Bronchial epithelial cell (primary cell): ENCODE measurements at regions not wholly inside any gene's neighbourhood (a gene's known extent, or its start where the extent isn't known, plus 50 kb on each side); places are given as distances from the start of the nearest gene placed in this dataset.
"Not testable (repeated sequence)": the region's sequence is repeated elsewhere in the genome, so short reads cannot be mapped to it uniquely, and the experiment has no call there.

Experiments
- DNase-seq: peaks from one replicate; pipeline ENCODE4 v3.0.0-alpha.2; 2010; ENCODE audit warnings: low read depth
- FAIRE-seq: peaks from 2 replicates; lab custom pipeline; 2011; peaks lifted over from hg19 to GRCh38; lab: Jason Lieb, UNC
- H3K27me3 ChIP-seq: 2 replicates; pipeline ENCODE4 v1.5.1; 2011; ENCODE audit warnings: low read length; ENCODE audit not compliant: control insufficient read depth, insufficient read depth
- H3K36me3 ChIP-seq: 2 replicates; pipeline ENCODE4 v1.5.1; 2011; ENCODE audit warnings: low read length; ENCODE audit not compliant: control insufficient read depth, insufficient read depth
- H3K4me3 ChIP-seq: 2 replicates; pipeline ENCODE4 v1.5.1; 2011; ENCODE audit warnings: mild to moderate bottlenecking, low read depth, low read length, control low read depth
- CTCF ChIP-seq: IDR thresholded peaks from 2 replicates; pipeline ENCODE4 v1.5.1; 2011; ENCODE audit warnings: mild to moderate bottlenecking, moderate library complexity, low read length, control low read depth, inconsistent platforms; ENCODE audit not compliant: insufficient read depth, severe bottlenecking

- Histone ChIP-seq H3K27me3 (peaks cover 3% of the 10 kb centered on the region), H3K4me3 (no peak overlapping the region), H3K36me3 (no peaks in the 10 kb centered on the region)
- FAIRE-seq (peak; percentile 47), DNase-seq (no peak)
- TF ChIP-seq CTCF = no peak
These were observed 92.9 kb downstream of the NPIPB11 start for GRCh38 chr16:29313559-29314048.

- TF ChIP-seq CTCF = no peak
- Histone ChIP-seq H3K4me3 (no peak overlapping the region), H3K27me3 (peaks cover 3% of the 10 kb centered on the region), H3K36me3 (no peaks in the 10 kb centered on the region)
- FAIRE-seq = no peak
- DNase-seq = no peak
These were observed 93.5 kb downstream of the NPIPB11 start for GRCh38 chr16:29312835-29313558.

GRCh38 chr16:29312345-29312675 is 94.2 kb downstream of the NPIPB11 start:
- FAIRE-seq = peak; percentile 83
- not testable (repeated sequence) for DNase-seq, H3K27me3 ChIP-seq, H3K4me3 ChIP-seq, H3K36me3 ChIP-seq

GRCh38 chr16:29311461-29312344 is 94.8 kb downstream of the NPIPB11 start:
- H3K4me3 ChIP-seq = no peak overlapping the region
- TF ChIP-seq CTCF = no peak
- FAIRE-seq (no peak), DNase-seq (no peak)
- peaks cover 1% of the 10 kb centered on the region for H3K27me3 ChIP-seq
- H3K36me3 ChIP-seq = no peaks in the 10 kb centered on the region

GRCh38 chr16:29310852-29311314 is 95.6 kb downstream of the NPIPB11 start:
- no peaks in the 10 kb centered on the region for H3K27me3 ChIP-seq
- TF ChIP-seq CTCF = no peak
- no peak overlapping the region for H3K4me3 ChIP-seq
- FAIRE-seq (no peak), DNase-seq (no peak)
- H3K36me3 ChIP-seq = no peaks in the 10 kb centered on the region

GRCh38 chr16:29310243-29310642 is 96.3 kb downstream of the NPIPB11 start:
- not testable (repeated sequence) for FAIRE-seq, H3K27me3 ChIP-seq, DNase-seq, H3K36me3 ChIP-seq, H3K4me3 ChIP-seq

- not testable (repeated sequence) for DNase-seq, H3K4me3 ChIP-seq, H3K27me3 ChIP-seq, FAIRE-seq, H3K36me3 ChIP-seq
These were observed 96.9 kb downstream of the NPIPB11 start for GRCh38 chr16:29309601-29310000.
